ENCODE measurements at regions not wholly inside any gene's neighbourhood (a gene's known extent, or its start where the extent isn't known, plus 50 kb on each side); places are given as distances from the start of the nearest gene placed in this dataset.
"Not testable (repeated sequence)": the region's sequence is repeated elsewhere in the genome, so short reads cannot be mapped to it uniquely, and the experiment has no call there.

DNA sequence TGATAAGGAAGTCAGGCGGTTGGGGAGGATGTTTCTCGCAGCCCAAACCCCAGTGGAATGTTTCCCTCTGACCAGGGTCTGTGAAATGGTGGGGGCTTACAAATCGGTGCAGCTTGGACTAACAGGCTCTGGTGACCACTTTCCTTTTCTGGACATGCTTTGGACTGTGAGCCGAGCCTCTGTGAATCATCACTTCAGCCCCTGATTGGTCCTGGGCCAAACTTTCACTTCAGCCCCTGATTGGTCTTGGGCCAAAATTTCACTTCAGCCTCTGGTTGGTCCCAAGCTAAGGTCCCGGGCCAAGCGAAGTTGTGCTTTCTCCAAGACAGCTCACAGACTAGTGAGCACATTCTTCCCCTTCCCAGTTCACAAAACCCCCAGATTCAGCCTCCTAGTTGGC is 223.7 kb upstream of the ANKRD20A1 start:
- not testable (repeated sequence) for DNase-seq

- not testable (repeated sequence) for DNase-seq
These were observed 246.8 kb upstream of the ANKRD20A1 start for GRCh38 chr9:67611900-67612299.

GRCh38 chr9:67609872-67610271 is 248.9 kb upstream of the ANKRD20A1 start:
- DNase-seq = not testable (repeated sequence)

- DNase-seq = not testable (repeated sequence)
These were observed 249.3 kb upstream of the ANKRD20A1 start for GRCh38 chr9:67609435-67609834.

DNA sequence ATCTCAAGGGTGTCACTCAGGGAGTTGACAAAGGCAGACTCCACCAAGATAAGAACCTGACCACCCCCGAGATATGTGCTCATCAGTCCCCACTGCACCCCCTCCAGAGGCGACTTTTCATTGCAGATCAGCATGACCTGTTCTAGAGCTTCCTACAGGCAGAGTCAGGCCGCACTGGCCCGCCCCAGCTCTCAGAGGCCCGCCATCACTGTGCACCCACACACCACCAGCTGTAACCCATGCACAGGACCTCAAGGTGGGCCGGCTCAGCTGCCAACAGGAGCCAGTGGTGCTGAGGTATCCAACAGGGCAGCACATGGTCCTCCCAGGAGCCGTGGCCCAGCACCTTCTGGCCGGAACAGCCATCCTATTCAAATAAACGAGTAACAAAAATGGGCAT is 253.6 kb upstream of the ANKRD20A1 start:
- not testable (repeated sequence) for DNase-seq

GRCh38 chr9:67603609-67604008 is 255.1 kb upstream of the ANKRD20A1 start:
- not testable (repeated sequence) for DNase-seq

GRCh38 chr9:67592424-67592823 is 266.3 kb upstream of the ANKRD20A1 start:
- DNase-seq = not testable (repeated sequence)

DNA sequence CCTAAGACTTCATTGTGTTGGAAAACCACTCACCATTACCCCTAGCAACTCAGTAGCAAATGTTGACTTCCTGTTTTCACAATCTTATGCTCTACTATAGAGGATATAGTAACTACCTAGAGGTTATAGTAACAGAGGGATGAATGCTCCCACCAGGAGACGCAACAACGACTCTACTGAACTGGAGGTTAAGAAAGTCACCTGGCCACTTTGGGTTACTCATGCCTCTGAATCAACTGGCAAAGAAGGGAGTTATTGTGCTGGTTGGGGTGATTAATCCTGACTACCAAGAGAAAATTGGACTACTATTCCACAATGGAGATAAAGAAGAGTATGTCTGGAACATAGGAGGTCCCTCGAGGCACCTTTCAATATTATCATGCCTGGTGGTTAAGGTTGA is 302.9 kb upstream of the ANKRD20A1 start:
- DNase-seq = not testable (repeated sequence)

- DNase-seq = not testable (repeated sequence)
These were observed 308.7 kb upstream of the ANKRD20A1 start for GRCh38 chr9:67550044-67550443.

- not testable (repeated sequence) for DNase-seq
These were observed 328.9 kb upstream of the ANKRD20A1 start for GRCh38 chr9:67529834-67530233.

DNA sequence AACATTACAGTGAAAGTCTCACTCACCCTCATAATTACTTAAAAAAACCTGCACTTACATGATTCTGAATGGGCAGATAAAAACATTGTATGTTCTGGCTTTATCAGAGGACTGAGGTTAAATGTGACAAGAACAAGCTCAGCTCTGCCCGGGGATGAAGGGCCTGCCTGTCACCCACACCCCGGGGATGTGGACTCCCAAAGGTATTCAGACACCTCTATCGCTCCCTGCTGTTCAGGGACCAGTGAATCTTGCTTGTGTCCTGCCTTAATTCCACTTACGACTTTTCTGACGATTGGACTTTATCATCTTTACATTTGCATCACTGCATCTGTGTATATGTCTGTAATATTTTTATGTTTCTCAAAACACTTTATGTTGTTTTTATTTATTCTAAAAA is 341.8 kb upstream of the ANKRD20A1 start:
- not testable (repeated sequence) for DNase-seq

DNA sequence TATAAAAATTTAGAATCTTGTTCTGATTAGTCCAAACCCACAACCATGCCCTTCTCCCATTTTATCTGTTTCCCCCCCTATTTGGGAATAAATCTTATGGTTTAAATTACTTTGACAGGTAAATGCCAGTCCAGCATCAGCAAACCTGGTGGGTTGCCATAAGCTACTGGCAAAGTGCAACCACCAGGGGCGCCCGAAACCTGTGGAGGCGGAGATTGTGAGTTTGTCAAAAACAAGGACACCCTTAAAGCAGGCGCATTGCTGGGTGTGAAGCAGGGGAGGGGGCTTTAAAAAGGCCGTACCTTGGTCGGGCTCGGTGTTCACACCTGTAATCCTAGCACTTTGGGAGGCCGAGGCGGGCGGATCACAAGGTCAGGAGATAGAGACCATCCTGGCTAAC is 344.1 kb upstream of the ANKRD20A1 start:
- DNase-seq = not testable (repeated sequence)

DNA sequence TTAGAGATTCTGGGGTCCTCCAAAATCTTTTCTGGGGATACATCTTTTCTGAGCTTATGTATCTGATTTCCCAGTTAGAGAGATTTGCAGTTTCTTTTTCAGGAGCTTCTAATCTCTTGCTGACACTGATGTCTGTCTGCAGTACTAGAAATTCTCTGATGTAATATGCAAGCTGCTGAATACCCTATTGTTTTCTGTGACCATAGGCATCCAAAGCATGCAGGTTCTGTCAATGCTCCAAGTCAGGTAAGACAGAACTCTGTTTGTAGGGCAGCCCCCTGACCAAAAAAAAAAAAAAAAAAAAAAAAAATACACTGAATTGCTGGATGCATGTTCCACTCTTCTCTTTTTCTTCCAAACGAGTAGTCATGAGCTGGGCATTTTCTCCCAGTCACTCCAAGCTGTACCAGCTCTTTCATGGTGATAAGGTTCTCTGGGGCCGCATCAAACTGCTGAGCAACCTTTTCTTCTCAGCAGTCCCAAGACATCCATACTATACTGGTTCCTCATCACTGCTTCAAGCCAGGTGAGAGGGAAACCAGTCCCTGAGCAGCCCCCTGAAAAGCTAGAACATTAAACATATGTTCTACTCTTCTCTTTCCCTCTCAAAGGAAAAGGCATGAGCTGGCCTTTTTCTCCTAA is 354.9 kb upstream of the ANKRD20A1 start:
- DNase-seq = not testable (repeated sequence)

GRCh38 chr9:67492028-67492427 is 366.7 kb upstream of the ANKRD20A1 start:
- DNase-seq = not testable (repeated sequence)

- not testable (repeated sequence) for DNase-seq
These were observed 381.3 kb upstream of the ANKRD20A1 start for GRCh38 chr9:67477465-67477864.

GRCh38 chr9:67470739-67471138 is 388.0 kb upstream of the ANKRD20A1 start:
- not testable (repeated sequence) for DNase-seq

- not testable (repeated sequence) for DNase-seq
These were observed 390.4 kb upstream of the ANKRD20A1 start for GRCh38 chr9:67468326-67468725.

GRCh38 chr9:67461796-67462757 is 396.7 kb upstream of the ANKRD20A1 start:
- DNase-seq = not testable (repeated sequence)

- DNase-seq = not testable (repeated sequence)
These were observed 405.8 kb upstream of the ANKRD20A1 start for GRCh38 chr9:67452941-67453340.

DNA sequence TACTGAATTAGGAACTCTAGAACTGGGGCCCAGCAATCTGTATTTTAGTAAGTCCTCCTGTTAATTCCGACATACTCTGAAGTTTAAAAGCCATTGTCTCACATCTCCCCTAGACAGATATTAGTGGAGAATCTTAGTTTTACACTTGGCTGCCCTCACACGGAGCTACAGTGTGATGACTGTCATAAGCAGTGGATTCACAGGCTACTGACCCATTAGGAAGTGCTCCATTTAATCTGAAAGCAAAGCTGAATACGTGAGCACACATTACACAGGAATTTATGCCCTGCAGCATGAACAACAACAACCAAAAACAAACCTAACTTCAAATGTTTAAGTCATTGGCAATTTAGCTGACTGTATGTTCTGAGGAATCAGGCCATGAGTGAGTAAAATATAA is 416.4 kb upstream of the ANKRD20A1 start:
- not testable (repeated sequence) for DNase-seq

- not testable (repeated sequence) for DNase-seq
These were observed 421.7 kb upstream of the ANKRD20A1 start for GRCh38 chr9:67437011-67437410.

- not testable (repeated sequence) for DNase-seq
These were observed 432.5 kb upstream of the SPATA31A3 start for GRCh38 chr9:67424881-67425280.

- not testable (repeated sequence) for DNase-seq
These were observed 430.8 kb upstream of the SPATA31A3 start for GRCh38 chr9:67423049-67423728.
